SK-N-SH treated with all-trans-retinoic acid at 6 μM for 48 hours (cell line): ENCODE measurements at regions not wholly inside any gene's neighbourhood (a gene's known extent, or its start where the extent isn't known, plus 50 kb on each side); places are given as distances from the start of the nearest gene placed in this dataset.

Source experiments
- ATAC-seq: fragments of 200-7000 bp; cut with Tn5 transposase; 3 replicates; pipeline ENCODE4 v1.9.1; 2020; ENCODE audit warnings: mild to moderate bottlenecking, moderate library complexity
- ARNTL ChIP-seq: fragments of 450-650 bp; formaldehyde crosslinking; IDR thresholded peaks from 2 replicates; pipeline ENCODE4 v1.5.0; 2020; ENCODE audit warnings: low read depth, mild to moderate bottlenecking, moderate library complexity, borderline replicate concordance
- BACH2 ChIP-seq: fragments of 250-450 bp; sonication (Bioruptor Pico); IDR thresholded peaks from 2 replicates; pipeline ENCODE4 v1.9.0; 2021; ENCODE audit warnings: mild to moderate bottlenecking, borderline replicate concordance
- CSDC2 ChIP-seq: fragments of 250-450 bp; sonication (Bioruptor Pico); IDR thresholded peaks from 2 replicates; pipeline ENCODE4 v1.5.0; 2020; ENCODE audit warnings: mild to moderate bottlenecking, moderate library complexity
- GLIS3 ChIP-seq: fragments of 250-450 bp; sonication (Bioruptor Pico); IDR thresholded peaks from 2 replicates; pipeline ENCODE4 v1.5.0; 2020; ENCODE audit warnings: mild to moderate bottlenecking, moderate library complexity
- ISL1 ChIP-seq: fragments of 250-450 bp; sonication (Bioruptor Pico); IDR thresholded peaks from 2 replicates; pipeline ENCODE4 v2.1.2; 2022; ENCODE audit warnings: mild to moderate bottlenecking, moderate library complexity
- OSR1 ChIP-seq: fragments of 250-450 bp; sonication (Bioruptor Pico); IDR thresholded peaks from 2 replicates; pipeline ENCODE4 v1.8.0; 2022; ENCODE audit warnings: moderate library complexity, mild to moderate bottlenecking, inconsistent platforms
- PPARA ChIP-seq: fragments of 250-450 bp; sonication (Bioruptor Pico); IDR thresholded peaks from 2 replicates; pipeline ENCODE4 v1.5.0; 2020; ENCODE audit warnings: mild to moderate bottlenecking, borderline replicate concordance
- RARB ChIP-seq: fragments of 250-450 bp; sonication (Bioruptor Pico); IDR thresholded peaks from 2 replicates; pipeline ENCODE4 v1.8.0; 2021; ENCODE audit warnings: mild to moderate bottlenecking, moderate library complexity
- SNAI2 ChIP-seq: fragments of 250-450 bp; sonication (Bioruptor Pico); IDR thresholded peaks from 2 replicates; pipeline ENCODE4 v1.5.0; 2020; ENCODE audit warnings: mild to moderate bottlenecking, moderate library complexity
- TCF4 ChIP-seq: fragments of 250-450 bp; sonication (Bioruptor Pico); IDR thresholded peaks from 2 replicates; pipeline ENCODE4 v1.8.0; 2021; ENCODE audit warnings: mild to moderate bottlenecking, moderate library complexity, borderline replicate concordance
- TOX ChIP-seq: fragments of 250-450 bp; sonication (Bioruptor Pico); IDR thresholded peaks from 2 replicates; pipeline ENCODE4 v1.8.0; 2021; ENCODE audit warnings: mild to moderate bottlenecking, moderate library complexity, borderline replicate concordance
- ZC3H10 ChIP-seq: fragments of 250-450 bp; sonication (Bioruptor Pico); IDR thresholded peaks from 2 replicates; pipeline ENCODE4 v1.5.1; 2021; ENCODE audit warnings: mild to moderate bottlenecking, moderate library complexity
- ZFP30 ChIP-seq: fragments of 450-650 bp; formaldehyde crosslinking; IDR thresholded peaks from 2 replicates; pipeline ENCODE4 v1.5.0; 2022; ENCODE audit warnings: mild to moderate bottlenecking, moderate library complexity
- ZNF565 ChIP-seq: fragments of 450-650 bp; formaldehyde crosslinking; conservative IDR thresholded peaks from 2 replicates; pipeline ENCODE4 v1.5.0; 2020; ENCODE audit warnings: low read depth, mild to moderate bottlenecking, moderate library complexity
- ZNF70 ChIP-seq: fragments of 450-650 bp; formaldehyde crosslinking; IDR thresholded peaks from 2 replicates; pipeline ENCODE4 v1.5.0; 2020; ENCODE audit warnings: mild to moderate bottlenecking, moderate library complexity
- ZNF8 ChIP-seq: fragments of 450-650 bp; formaldehyde crosslinking; IDR thresholded peaks from 2 replicates; pipeline ENCODE4 v1.5.0; 2020; ENCODE audit warnings: mild to moderate bottlenecking, moderate library complexity
- TF ChIP-seq, protein P1 (sequence below): fragments of 250-450 bp; sonication (Bioruptor Pico); IDR thresholded peaks from 2 replicates; pipeline ENCODE4 v1.8.0; 2020; ENCODE audit warnings: mild to moderate bottlenecking, moderate library complexity, borderline replicate concordance
- TF ChIP-seq, protein P2 (sequence below): fragments of 250-450 bp; sonication (Bioruptor Pico); IDR thresholded peaks from 2 replicates; pipeline ENCODE4 v1.8.0; 2021; ENCODE audit warnings: low read depth, mild to moderate bottlenecking, moderate library complexity, borderline replicate concordance
- TF ChIP-seq, protein P3 (sequence below): fragments of 250-450 bp; sonication (Bioruptor Pico); IDR thresholded peaks from 2 replicates; pipeline ENCODE4 v1.5.1; 2020; ENCODE audit warnings: low read depth, mild to moderate bottlenecking, moderate library complexity
- TF ChIP-seq, protein P4 (sequence below): fragments of 250-450 bp; sonication (Bioruptor Pico); IDR thresholded peaks from 2 replicates; pipeline ENCODE4 v1.5.0; 2020; ENCODE audit warnings: mild to moderate bottlenecking, moderate library complexity
- TF ChIP-seq, protein P5 (sequence below): fragments of 250-450 bp; sonication (Bioruptor Pico); IDR thresholded peaks from 2 replicates; pipeline ENCODE4 v1.5.1; 2021; ENCODE audit warnings: mild to moderate bottlenecking, moderate library complexity

DNA sequence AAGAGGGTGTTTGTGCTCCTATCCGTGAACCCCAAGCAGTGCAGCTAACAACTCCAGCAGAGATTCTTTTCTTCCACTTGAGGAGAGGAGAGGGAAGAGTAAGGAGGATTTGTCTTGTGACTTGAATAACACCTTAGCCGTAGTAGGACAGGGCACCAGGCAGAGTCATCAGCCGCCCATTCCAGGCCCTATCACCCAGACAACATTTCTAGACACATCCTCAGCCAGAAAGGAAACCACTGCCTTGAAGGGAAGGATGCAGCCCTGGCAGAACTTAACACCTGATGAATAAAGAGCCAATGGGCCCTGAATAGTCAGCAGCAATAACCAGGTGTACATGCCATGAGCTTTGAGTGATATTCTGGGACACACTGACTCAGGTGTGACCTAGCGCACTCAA is 1013.0 kb upstream of the COX7C start:
- TF ChIP-seq ZNF70: no peak
- TF ChIP-seq ZNF565 (CRISPR knock-in tag): no peak
- TF ChIP-seq, all 23 proteins: peak for 0

DNA sequence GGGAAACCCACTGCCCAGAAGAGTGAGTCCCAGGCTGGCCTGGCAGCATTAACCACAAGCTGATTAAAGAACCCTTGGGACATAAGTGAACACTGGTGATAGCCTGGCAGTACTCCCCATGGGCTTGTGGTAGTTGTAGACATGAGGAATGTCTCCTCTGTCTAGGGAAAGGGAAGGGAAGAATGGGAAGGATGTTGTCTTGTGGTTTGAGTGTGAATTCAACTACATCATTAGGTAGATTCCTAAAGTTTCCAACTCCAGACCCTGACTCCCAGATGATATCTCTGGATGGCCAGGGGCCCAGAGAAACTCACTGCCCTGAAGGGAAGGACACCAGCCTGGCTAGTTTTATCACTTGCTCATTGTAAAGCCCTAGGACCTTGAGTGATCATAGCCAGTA is 1012.4 kb upstream of the COX7C start:
- TF ChIP-seq, protein P1, sequence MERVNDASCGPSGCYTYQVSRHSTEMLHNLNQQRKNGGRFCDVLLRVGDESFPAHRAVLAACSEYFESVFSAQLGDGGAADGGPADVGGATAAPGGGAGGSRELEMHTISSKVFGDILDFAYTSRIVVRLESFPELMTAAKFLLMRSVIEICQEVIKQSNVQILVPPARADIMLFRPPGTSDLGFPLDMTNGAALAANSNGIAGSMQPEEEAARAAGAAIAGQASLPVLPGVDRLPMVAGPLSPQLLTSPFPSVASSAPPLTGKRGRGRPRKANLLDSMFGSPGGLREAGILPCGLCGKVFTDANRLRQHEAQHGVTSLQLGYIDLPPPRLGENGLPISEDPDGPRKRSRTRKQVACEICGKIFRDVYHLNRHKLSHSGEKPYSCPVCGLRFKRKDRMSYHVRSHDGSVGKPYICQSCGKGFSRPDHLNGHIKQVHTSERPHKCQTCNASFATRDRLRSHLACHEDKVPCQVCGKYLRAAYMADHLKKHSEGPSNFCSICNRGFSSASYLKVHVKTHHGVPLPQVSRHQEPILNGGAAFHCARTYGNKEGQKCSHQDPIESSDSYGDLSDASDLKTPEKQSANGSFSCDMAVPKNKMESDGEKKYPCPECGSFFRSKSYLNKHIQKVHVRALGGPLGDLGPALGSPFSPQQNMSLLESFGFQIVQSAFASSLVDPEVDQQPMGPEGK (CRISPR knock-in tag): no peak
- TF ChIP-seq GLIS3 (CRISPR knock-in tag): no peak
- no peak for TF ChIP-seq ZNF8 (CRISPR knock-in tag)
- TF ChIP-seq ZFP30 (CRISPR knock-in tag): no peak
- no peak for TF ChIP-seq ISL1 (CRISPR knock-in tag)
- no peak for TF ChIP-seq TOX (CRISPR knock-in tag)
- TF ChIP-seq PPARA: no peak
- no peak for TF ChIP-seq SNAI2
- TF ChIP-seq CSDC2 (CRISPR knock-in tag): no peak
- TF ChIP-seq, protein P2, sequence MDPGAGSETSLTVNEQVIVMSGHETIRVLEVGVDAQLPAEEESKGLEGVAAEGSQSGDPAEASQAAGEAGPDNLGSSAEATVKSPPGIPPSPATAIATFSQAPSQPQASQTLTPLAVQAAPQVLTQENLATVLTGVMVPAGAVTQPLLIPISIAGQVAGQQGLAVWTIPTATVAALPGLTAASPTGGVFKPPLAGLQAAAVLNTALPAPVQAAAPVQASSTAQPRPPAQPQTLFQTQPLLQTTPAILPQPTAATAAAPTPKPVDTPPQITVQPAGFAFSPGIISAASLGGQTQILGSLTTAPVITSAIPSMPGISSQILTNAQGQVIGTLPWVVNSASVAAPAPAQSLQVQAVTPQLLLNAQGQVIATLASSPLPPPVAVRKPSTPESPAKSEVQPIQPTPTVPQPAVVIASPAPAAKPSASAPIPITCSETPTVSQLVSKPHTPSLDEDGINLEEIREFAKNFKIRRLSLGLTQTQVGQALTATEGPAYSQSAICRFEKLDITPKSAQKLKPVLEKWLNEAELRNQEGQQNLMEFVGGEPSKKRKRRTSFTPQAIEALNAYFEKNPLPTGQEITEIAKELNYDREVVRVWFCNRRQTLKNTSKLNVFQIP: no peak
- TF ChIP-seq ZNF565 (CRISPR knock-in tag): no peak
- no peak for TF ChIP-seq BACH2 (CRISPR knock-in tag)
- TF ChIP-seq RARB (CRISPR knock-in tag): no peak
- no peak for TF ChIP-seq ZC3H10 (CRISPR knock-in tag)
- no peak for TF ChIP-seq TCF4
- TF ChIP-seq OSR1 (CRISPR knock-in tag): no peak
- TF ChIP-seq, protein P3, sequence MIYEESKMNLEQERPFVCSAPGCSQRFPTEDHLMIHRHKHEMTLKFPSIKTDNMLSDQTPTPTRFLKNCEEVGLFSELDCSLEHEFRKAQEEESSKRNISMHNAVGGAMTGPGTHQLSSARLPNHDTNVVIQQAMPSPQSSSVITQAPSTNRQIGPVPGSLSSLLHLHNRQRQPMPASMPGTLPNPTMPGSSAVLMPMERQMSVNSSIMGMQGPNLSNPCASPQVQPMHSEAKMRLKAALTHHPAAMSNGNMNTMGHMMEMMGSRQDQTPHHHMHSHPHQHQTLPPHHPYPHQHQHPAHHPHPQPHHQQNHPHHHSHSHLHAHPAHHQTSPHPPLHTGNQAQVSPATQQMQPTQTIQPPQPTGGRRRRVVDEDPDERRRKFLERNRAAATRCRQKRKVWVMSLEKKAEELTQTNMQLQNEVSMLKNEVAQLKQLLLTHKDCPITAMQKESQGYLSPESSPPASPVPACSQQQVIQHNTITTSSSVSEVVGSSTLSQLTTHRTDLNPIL (CRISPR knock-in tag): no peak
- ATAC-seq: no peak

More for the DNA sequence above, 1013.0 kb upstream of the COX7C start:
- no peak for ATAC-seq

DNA sequence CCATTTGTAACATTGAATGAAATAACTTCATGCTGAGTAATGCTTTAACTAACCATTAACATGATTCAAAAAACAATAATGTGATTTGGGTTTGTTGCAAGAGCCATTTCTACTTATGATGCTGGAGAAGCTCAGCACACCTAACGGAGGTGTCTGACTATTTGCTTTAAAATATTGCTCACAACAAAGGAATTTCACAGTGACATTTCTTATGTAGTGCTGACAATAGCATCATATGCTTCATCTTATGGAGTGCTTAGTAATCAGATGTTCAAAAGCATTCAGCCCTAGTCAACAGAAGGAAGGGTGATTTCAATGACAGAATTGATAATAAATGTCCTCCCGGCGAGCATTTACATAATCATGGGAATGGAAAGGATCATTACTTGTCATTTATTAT is 1003.3 kb upstream of the COX7C start:
- TF ChIP-seq, protein P3 (CRISPR knock-in tag): no peak
- TF ChIP-seq ARNTL (CRISPR knock-in tag): no peak
- TF ChIP-seq, protein P4, sequence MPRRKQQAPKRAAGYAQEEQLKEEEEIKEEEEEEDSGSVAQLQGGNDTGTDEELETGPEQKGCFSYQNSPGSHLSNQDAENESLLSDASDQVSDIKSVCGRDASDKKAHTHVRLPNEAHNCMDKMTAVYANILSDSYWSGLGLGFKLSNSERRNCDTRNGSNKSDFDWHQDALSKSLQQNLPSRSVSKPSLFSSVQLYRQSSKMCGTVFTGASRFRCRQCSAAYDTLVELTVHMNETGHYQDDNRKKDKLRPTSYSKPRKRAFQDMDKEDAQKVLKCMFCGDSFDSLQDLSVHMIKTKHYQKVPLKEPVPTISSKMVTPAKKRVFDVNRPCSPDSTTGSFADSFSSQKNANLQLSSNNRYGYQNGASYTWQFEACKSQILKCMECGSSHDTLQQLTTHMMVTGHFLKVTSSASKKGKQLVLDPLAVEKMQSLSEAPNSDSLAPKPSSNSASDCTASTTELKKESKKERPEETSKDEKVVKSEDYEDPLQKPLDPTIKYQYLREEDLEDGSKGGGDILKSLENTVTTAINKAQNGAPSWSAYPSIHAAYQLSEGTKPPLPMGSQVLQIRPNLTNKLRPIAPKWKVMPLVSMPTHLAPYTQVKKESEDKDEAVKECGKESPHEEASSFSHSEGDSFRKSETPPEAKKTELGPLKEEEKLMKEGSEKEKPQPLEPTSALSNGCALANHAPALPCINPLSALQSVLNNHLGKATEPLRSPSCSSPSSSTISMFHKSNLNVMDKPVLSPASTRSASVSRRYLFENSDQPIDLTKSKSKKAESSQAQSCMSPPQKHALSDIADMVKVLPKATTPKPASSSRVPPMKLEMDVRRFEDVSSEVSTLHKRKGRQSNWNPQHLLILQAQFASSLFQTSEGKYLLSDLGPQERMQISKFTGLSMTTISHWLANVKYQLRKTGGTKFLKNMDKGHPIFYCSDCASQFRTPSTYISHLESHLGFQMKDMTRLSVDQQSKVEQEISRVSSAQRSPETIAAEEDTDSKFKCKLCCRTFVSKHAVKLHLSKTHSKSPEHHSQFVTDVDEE (CRISPR knock-in tag): no peak
- TF ChIP-seq SNAI2: no peak
- TF ChIP-seq, protein P2: no peak
- TF ChIP-seq, protein P5, sequence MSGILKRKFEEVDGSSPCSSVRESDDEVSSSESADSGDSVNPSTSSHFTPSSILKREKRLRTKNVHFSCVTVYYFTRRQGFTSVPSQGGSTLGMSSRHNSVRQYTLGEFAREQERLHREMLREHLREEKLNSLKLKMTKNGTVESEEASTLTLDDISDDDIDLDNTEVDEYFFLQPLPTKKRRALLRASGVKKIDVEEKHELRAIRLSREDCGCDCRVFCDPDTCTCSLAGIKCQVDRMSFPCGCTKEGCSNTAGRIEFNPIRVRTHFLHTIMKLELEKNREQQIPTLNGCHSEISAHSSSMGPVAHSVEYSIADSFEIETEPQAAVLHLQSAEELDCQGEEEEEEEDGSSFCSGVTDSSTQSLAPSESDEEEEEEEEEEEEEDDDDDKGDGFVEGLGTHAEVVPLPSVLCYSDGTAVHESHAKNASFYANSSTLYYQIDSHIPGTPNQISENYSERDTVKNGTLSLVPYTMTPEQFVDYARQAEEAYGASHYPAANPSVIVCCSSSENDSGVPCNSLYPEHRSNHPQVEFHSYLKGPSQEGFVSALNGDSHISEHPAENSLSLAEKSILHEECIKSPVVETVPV (CRISPR knock-in tag): no peak
- no peak for TF ChIP-seq ZC3H10 (CRISPR knock-in tag)
- TF ChIP-seq RARB (CRISPR knock-in tag): no peak
- no peak for TF ChIP-seq OSR1 (CRISPR knock-in tag)
- TF ChIP-seq ZNF70: no peak
- no peak for ATAC-seq
